HEK293 (cell line): ENCODE measurements at regions not wholly inside any gene's neighbourhood (a gene's known extent, or its start where the extent isn't known, plus 50 kb on each side); places are given as distances from the start of the nearest gene placed in this dataset.

ENCODE experiments used
- SETDB1 ChIP-seq: IDR thresholded peaks from one replicate; pipeline ENCODE4 v1.6.1; 2017; ENCODE audit warnings: mild to moderate bottlenecking, low read length, moderate library complexity, mixed read lengths; ENCODE audit not compliant: insufficient read length
- ZNF239 ChIP-seq: fragments of 450-650 bp; formaldehyde crosslinking; IDR thresholded peaks from 2 replicates; pipeline ENCODE4 v1.5.1; 2016; ENCODE audit warnings: missing biosample characterization, missing genetic modification characterization
- ZNF621 ChIP-seq: fragments of 450-650 bp; formaldehyde crosslinking; IDR thresholded peaks from 2 replicates; pipeline ENCODE4 v1.5.1; 2017; ENCODE audit warnings: missing biosample characterization, missing genetic modification characterization
- ZNF777 ChIP-seq: fragments of 450-650 bp; formaldehyde crosslinking; IDR thresholded peaks from 2 replicates; pipeline ENCODE4 v1.5.1; 2017; ENCODE audit warnings: missing biosample characterization, missing genetic modification characterization, borderline replicate concordance
- TF ChIP-seq, protein P1 (sequence below): fragments of 450-650 bp; formaldehyde crosslinking; IDR thresholded peaks from 2 replicates; pipeline ENCODE4 v1.5.1; 2016; ENCODE audit warnings: missing biosample characterization, missing genetic modification characterization
- TF ChIP-seq, protein P2 (sequence below): fragments of 450-650 bp; formaldehyde crosslinking; IDR thresholded peaks from 2 replicates; pipeline ENCODE4 v1.5.1; 2016; ENCODE audit warnings: missing biosample characterization, missing genetic modification characterization
- TF ChIP-seq, protein P3 (sequence below): fragments of 450-650 bp; formaldehyde crosslinking; IDR thresholded peaks from 2 replicates; pipeline ENCODE4 v1.5.1; 2016; ENCODE audit warnings: missing biosample characterization, missing genetic modification characterization
- TF ChIP-seq, protein P4 (sequence below): fragments of 450-650 bp; formaldehyde crosslinking; IDR thresholded peaks from 2 replicates; pipeline ENCODE4 v1.5.1; 2016; ENCODE audit warnings: missing biosample characterization, missing genetic modification characterization, borderline replicate concordance
- TF ChIP-seq, protein P5 (sequence below): fragments of 450-650 bp; formaldehyde crosslinking; IDR thresholded peaks from 2 replicates; pipeline ENCODE4 v1.5.1; 2017; ENCODE audit warnings: missing biosample characterization, missing genetic modification characterization
- TF ChIP-seq, protein P6 (sequence below): sonication (generic); formaldehyde crosslinking; IDR thresholded peaks from 2 replicates; pipeline ENCODE4 v1.8.1; 2022; ENCODE audit warnings: mild to moderate bottlenecking, moderate library complexity, missing genetic modification reagents
- TF ChIP-seq, protein P7 (sequence below): fragments of 450-650 bp; formaldehyde crosslinking; IDR thresholded peaks from 2 replicates; pipeline ENCODE4 v1.5.1; 2016; ENCODE audit warnings: missing biosample characterization, missing genetic modification characterization

DNA sequence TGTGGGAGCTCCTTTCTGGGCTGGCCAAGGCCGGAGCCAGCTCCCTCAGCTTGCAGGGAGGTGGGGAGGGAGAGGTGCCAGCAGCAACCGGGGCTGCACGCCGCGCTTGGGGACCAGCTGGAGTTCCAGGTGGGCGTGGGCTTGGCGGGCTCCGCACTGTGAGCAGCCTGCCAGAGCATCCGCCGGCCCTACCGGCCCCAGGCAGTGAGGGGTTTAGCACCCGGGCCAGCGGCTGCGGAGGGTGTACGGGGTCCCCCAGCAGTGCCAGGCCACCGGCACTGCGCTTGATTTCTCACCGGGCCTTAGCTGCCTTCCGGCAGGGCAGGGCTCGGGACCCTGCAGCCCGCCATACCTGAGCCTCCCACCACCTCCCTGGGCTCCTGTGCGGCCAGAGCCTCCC is 651.0 kb upstream of the ARPP21 start:
- TF ChIP-seq ZNF777 (tag by site-specific recombination), result no peak
- TF ChIP-seq, protein P1, sequence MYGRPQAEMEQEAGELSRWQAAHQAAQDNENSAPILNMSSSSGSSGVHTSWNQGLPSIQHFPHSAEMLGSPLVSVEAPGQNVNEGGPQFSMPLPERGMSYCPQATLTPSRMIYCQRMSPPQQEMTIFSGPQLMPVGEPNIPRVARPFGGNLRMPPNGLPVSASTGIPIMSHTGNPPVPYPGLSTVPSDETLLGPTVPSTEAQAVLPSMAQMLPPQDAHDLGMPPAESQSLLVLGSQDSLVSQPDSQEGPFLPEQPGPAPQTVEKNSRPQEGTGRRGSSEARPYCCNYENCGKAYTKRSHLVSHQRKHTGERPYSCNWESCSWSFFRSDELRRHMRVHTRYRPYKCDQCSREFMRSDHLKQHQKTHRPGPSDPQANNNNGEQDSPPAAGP, result no peak
- TF ChIP-seq, protein P2, sequence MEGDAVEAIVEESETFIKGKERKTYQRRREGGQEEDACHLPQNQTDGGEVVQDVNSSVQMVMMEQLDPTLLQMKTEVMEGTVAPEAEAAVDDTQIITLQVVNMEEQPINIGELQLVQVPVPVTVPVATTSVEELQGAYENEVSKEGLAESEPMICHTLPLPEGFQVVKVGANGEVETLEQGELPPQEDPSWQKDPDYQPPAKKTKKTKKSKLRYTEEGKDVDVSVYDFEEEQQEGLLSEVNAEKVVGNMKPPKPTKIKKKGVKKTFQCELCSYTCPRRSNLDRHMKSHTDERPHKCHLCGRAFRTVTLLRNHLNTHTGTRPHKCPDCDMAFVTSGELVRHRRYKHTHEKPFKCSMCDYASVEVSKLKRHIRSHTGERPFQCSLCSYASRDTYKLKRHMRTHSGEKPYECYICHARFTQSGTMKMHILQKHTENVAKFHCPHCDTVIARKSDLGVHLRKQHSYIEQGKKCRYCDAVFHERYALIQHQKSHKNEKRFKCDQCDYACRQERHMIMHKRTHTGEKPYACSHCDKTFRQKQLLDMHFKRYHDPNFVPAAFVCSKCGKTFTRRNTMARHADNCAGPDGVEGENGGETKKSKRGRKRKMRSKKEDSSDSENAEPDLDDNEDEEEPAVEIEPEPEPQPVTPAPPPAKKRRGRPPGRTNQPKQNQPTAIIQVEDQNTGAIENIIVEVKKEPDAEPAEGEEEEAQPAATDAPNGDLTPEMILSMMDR, result no peak
- TF ChIP-seq ZNF239, result no peak
- TF ChIP-seq, protein P3, sequence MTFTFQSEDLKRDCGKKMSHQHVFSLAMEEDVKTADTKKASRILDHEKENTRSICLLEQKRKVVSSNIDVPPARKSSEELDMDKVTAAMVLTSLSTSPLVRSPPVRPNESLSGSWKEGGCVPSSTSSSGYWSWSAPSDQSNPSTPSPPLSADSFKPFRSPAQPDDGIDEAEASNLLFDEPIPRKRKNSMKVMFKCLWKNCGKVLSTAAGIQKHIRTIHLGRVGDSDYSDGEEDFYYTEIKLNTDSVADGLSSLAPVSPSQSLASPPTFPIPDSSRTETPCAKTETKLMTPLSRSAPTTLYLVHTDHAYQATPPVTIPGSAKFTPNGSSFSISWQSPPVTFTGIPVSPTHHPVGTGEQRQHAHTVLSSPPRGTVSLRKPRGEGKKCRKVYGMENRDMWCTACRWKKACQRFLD (tag by site-specific recombination), result no peak
- no peak for TF ChIP-seq SETDB1
- TF ChIP-seq, protein P4, sequence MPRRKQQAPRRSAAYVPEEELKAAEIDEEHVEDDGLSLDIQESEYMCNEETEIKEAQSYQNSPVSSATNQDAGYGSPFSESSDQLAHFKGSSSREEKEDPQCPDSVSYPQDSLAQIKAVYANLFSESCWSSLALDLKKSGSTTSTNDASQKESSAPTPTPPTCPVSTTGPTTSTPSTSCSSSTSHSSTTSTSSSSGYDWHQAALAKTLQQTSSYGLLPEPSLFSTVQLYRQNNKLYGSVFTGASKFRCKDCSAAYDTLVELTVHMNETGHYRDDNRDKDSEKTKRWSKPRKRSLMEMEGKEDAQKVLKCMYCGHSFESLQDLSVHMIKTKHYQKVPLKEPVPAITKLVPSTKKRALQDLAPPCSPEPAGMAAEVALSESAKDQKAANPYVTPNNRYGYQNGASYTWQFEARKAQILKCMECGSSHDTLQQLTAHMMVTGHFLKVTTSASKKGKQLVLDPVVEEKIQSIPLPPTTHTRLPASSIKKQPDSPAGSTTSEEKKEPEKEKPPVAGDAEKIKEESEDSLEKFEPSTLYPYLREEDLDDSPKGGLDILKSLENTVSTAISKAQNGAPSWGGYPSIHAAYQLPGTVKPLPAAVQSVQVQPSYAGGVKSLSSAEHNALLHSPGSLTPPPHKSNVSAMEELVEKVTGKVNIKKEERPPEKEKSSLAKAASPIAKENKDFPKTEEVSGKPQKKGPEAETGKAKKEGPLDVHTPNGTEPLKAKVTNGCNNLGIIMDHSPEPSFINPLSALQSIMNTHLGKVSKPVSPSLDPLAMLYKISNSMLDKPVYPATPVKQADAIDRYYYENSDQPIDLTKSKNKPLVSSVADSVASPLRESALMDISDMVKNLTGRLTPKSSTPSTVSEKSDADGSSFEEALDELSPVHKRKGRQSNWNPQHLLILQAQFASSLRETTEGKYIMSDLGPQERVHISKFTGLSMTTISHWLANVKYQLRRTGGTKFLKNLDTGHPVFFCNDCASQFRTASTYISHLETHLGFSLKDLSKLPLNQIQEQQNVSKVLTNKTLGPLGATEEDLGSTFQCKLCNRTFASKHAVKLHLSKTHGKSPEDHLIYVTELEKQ (tag by site-specific recombination), result no peak
- TF ChIP-seq, protein P5, sequence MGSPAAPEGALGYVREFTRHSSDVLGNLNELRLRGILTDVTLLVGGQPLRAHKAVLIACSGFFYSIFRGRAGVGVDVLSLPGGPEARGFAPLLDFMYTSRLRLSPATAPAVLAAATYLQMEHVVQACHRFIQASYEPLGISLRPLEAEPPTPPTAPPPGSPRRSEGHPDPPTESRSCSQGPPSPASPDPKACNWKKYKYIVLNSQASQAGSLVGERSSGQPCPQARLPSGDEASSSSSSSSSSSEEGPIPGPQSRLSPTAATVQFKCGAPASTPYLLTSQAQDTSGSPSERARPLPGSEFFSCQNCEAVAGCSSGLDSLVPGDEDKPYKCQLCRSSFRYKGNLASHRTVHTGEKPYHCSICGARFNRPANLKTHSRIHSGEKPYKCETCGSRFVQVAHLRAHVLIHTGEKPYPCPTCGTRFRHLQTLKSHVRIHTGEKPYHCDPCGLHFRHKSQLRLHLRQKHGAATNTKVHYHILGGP (tag by site-specific recombination), result no peak
- TF ChIP-seq, protein P6, sequence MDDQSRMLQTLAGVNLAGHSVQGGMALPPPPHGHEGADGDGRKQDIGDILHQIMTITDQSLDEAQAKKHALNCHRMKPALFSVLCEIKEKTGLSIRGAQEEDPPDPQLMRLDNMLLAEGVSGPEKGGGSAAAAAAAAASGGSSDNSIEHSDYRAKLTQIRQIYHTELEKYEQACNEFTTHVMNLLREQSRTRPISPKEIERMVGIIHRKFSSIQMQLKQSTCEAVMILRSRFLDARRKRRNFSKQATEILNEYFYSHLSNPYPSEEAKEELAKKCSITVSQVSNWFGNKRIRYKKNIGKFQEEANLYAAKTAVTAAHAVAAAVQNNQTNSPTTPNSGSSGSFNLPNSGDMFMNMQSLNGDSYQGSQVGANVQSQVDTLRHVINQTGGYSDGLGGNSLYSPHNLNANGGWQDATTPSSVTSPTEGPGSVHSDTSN (CRISPR knock-in tag), result no peak
- TF ChIP-seq ZNF621 (tag by site-specific recombination), result no peak
- TF ChIP-seq, protein P7, sequence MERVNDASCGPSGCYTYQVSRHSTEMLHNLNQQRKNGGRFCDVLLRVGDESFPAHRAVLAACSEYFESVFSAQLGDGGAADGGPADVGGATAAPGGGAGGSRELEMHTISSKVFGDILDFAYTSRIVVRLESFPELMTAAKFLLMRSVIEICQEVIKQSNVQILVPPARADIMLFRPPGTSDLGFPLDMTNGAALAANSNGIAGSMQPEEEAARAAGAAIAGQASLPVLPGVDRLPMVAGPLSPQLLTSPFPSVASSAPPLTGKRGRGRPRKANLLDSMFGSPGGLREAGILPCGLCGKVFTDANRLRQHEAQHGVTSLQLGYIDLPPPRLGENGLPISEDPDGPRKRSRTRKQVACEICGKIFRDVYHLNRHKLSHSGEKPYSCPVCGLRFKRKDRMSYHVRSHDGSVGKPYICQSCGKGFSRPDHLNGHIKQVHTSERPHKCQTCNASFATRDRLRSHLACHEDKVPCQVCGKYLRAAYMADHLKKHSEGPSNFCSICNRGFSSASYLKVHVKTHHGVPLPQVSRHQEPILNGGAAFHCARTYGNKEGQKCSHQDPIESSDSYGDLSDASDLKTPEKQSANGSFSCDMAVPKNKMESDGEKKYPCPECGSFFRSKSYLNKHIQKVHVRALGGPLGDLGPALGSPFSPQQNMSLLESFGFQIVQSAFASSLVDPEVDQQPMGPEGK (tag by site-specific recombination), result no peak
